ENCODE measurements at regions not wholly inside any gene's neighbourhood (a gene's known extent, or its start where the extent isn't known, plus 50 kb on each side); places are given as distances from the start of the nearest gene placed in this dataset.
"Not testable (repeated sequence)": the region's sequence is repeated elsewhere in the genome, so short reads cannot be mapped to it uniquely, and the experiment has no call there.

DNA sequence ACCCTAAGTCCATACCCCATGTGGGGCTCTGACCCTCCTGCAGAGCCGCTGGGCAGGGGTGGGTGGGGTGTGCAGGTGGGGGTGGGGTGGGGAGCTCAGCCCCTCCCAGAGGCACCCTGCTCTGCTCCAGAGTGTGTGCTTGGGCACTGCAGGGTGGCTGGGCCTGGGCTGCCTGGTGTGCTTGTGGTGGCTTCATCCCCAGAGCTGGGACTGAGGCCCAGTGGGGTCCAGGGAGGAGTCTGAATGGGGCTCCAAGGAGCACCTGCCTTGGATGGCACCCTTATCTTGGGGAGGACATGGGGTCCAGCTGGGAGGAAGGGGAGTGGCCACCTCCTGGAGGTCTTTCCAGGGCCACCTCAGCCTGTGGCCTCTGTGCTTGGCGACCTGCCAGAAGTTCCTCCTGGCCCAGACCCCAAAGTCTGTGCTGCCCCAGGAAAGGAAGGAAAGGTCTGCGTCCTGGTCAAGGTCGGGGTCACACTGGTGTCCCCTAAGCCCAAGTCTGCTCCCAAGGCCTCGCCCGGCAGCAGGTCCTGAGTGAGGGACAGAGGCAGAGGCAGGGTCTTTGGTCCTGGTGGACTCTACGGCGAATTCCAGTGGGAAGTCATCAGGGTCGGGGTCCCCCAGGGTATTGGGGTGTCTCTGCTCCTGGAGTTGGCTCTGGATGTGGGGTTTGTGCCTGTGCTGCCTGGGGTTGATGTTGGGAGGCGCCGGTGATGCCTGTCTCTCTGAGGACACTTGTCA lies 373.4 kb downstream of the TMEM121 start:
- DNase-seq (ENCODE audit: low spot score), result no peak
- TF ChIP-seq, protein P1, sequence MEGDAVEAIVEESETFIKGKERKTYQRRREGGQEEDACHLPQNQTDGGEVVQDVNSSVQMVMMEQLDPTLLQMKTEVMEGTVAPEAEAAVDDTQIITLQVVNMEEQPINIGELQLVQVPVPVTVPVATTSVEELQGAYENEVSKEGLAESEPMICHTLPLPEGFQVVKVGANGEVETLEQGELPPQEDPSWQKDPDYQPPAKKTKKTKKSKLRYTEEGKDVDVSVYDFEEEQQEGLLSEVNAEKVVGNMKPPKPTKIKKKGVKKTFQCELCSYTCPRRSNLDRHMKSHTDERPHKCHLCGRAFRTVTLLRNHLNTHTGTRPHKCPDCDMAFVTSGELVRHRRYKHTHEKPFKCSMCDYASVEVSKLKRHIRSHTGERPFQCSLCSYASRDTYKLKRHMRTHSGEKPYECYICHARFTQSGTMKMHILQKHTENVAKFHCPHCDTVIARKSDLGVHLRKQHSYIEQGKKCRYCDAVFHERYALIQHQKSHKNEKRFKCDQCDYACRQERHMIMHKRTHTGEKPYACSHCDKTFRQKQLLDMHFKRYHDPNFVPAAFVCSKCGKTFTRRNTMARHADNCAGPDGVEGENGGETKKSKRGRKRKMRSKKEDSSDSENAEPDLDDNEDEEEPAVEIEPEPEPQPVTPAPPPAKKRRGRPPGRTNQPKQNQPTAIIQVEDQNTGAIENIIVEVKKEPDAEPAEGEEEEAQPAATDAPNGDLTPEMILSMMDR (IDR thresholded peaks at IDR 0.05; ENCODE audit: extremely low read depth, insufficient read depth, missing control alignments), result no peak
- in situ Hi-C loops (cut with MboI; ENCODE audit: low pct_unique_long_range_greater_than_20kb, low sequenced_read_pairs, unreplicated experiment), result no loop called here

DNA sequence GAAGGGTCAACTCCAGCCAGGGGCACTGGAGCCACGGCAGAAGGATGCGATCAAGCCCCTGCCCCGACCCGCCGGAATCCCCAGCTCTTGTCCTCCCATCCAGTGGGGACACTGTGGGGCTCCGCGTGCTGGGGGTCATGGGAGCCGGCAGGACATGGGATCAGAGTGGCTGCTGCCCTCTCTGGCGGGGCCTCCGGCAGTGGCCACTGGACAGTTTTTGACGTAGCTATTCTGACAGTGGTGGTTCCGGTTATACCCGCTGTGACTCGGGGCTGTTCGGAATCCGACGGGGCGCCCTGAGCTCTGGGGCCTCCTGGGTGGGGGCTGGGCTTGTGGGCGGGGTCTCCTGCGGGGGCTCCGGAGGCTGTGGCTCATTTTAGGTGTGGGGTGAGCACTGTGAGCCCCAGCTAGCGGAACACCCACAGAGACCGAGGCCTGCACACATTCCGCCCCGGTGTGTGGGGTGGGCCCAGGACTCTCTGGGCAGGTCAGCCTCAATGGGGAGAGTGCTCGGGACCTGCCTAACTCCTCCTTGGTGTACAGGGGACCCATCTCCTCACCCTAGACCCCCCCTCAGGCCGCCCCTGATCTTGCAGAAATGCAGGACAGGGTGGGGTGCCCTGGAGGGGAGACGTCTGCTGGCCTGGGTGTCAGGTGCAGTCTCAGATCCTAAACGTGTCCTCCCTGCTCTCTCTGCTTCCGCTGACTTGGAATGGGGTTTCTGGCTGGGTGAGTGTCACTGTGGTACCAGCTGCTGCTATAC lies 374.2 kb downstream of the TMEM121 start:
- TF ChIP-seq, protein P1 (IDR thresholded peaks at IDR 0.05; ENCODE audit: extremely low read depth, insufficient read depth, missing control alignments), result no peak
- in situ Hi-C loops (cut with MboI; ENCODE audit: low pct_unique_long_range_greater_than_20kb, low sequenced_read_pairs, unreplicated experiment), result no loop called here
- no peak for DNase-seq (ENCODE audit: low spot score)

DNA sequence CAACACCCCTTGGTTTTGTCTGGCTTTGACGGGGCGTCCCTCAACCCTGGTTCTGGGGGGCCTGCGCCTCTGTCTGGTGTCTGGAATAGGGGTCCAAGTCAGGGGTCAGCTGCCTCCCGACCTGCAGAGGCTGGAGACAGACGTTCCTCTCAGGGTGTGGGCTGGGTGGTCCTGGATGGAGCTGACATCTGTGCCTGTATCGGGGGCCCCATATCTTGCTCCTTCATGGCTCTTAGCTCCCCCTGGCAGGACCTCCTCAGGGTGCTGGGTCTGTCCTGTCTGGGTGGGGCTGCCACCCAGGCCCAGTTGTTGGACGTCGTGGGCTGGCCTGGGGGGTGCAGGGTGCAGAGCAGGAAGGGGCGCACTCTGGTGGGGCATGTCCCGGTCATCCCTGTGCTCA lies 374.8 kb downstream of the TMEM121 start:
- in situ Hi-C loops (cut with MboI; ENCODE audit: low pct_unique_long_range_greater_than_20kb, low sequenced_read_pairs, unreplicated experiment), result no loop called here
- no peak for DNase-seq (ENCODE audit: low spot score)
- TF ChIP-seq, protein P1 (IDR thresholded peaks at IDR 0.05; ENCODE audit: extremely low read depth, insufficient read depth, missing control alignments), result no peak

DNA sequence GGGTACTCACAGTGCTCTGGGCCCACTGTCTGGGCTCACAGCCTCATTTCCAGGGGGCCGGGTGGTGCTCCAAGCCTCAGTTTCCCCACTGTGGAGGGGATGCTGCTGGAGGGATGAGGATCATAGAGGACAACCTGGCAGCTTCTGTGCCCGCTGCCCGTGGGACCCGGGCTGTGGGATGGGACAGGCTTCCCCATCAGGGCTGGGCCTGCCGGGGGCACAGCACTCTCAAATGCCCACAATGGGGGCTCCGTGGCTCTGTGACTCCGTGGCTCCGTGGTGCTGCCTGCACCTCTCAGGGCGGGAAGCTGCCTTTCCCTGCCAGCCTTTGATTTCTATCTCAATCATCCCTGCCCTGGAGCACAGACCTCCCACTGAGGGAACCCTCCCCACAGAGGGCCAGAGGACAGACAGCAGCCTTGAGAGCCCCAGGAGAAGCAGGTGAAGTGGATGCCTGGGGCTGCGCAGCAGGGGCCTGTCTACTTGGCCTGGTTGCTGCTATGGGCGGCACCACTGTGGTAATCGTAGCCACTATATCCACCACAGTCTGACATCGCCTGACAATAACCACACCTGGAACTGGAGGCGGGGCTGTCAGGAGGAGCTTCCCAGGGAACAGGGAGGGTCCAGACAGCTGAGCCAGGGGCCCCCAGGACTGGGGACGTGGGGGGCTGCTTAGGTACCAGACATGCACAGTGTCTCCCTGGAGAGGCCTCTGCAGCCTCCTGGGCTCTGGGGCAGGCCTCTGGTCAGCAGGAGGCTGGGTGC lies 375.9 kb downstream of the TMEM121 start:
- no peak for DNase-seq (ENCODE audit: low spot score)
- in situ Hi-C loops (cut with MboI; ENCODE audit: low pct_unique_long_range_greater_than_20kb, low sequenced_read_pairs, unreplicated experiment), result no loop called here
- TF ChIP-seq, protein P1 (IDR thresholded peaks at IDR 0.05; ENCODE audit: extremely low read depth, insufficient read depth, missing control alignments), result no peak

DNA sequence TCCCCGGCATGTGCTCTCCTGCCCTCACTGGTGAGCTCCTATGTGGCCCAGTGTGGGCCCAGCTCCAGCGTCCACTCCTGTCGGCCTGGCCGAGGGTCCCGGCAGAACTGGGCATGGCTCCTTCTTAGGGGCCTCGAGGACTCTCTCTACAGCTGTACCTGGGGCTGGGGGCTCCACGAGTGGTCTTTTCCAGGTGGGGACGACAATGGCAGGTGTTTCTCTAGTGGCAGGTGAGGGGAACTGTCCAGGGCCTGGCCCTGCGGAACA lies 376.4 kb downstream of the TMEM121 start:
- in situ Hi-C loops (cut with MboI; ENCODE audit: low pct_unique_long_range_greater_than_20kb, low sequenced_read_pairs, unreplicated experiment); DNase-seq (ENCODE audit: low spot score): not testable (repeated sequence)

DNA sequence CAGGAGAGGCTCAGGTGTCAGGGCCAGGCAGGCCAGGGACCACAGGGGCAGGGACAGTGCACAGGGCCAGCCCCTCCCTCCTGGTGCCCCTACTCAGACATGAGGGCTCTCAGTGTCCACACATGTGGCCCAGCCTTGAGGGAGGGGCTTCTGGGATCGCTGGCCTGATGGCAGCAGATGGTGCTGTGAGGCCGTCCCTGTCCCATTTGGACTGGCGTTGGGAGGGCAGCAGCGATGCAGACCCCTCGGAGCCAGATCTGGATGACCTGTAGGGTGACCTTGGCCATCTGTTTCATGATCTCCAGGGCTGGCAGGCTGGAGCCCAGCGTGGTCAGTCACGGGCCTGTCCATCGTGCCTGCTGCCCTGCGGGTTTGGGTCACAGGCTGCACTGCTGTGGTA lies 377.6 kb downstream of the TMEM121 start:
- in situ Hi-C loops (cut with MboI; ENCODE audit: low pct_unique_long_range_greater_than_20kb, low sequenced_read_pairs, unreplicated experiment), result no loop called here
- TF ChIP-seq, protein P1 (IDR thresholded peaks at IDR 0.05; ENCODE audit: extremely low read depth, insufficient read depth, missing control alignments), result no peak
- DNase-seq (ENCODE audit: low spot score), result peak; percentile 0

DNA sequence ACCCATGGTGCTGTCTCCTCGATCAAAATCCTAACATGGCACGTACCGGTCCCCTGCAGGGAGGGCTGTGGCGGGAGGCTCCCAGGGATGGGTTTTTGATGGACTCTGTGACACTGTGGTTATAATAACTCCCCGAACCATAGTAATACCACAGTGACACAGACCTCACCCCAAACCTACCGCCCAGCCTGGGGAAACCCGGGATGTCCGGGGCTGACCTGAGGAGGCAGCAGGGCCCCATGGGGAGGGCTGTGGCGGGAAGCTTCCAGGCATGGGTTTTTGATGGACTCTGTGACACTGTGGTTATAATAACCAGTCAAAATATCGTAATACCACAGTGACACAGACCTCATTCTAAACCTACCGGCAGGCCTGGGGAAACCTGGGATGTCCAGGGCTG lies 378.0 kb downstream of the TMEM121 start:
- TF ChIP-seq, protein P1 (IDR thresholded peaks at IDR 0.05; ENCODE audit: extremely low read depth, insufficient read depth, missing control alignments), result no peak
- peak; percentile 1 for DNase-seq (ENCODE audit: low spot score)
- in situ Hi-C loops (cut with MboI; ENCODE audit: low pct_unique_long_range_greater_than_20kb, low sequenced_read_pairs, unreplicated experiment), result no loop called here
